Tibial artery (tissue), 4 donors: ENCODE measurements at regions not wholly inside any gene's neighbourhood (a gene's known extent, or its start where the extent isn't known, plus 50 kb on each side); places are given as distances from the start of the nearest gene placed in this dataset.
"Not testable (repeated sequence)": the region's sequence is repeated elsewhere in the genome, so short reads cannot be mapped to it uniquely, and the experiment has no call there.

Source experiments
- DNase-seq, 2 donors: peaks; one replicate each; pipeline ENCODE4 v3.0.0-alpha.2; 2019
- H3K27ac ChIP-seq, 2 donors: fragments of 200-600 bp; sonication (generic) in 1 of 2; 1 replicate in 1 of 2; 2 replicates in 1 of 2; pipeline ENCODE4 v1.5.1; 2018 to 2019; ENCODE audit warnings: mild to moderate bottlenecking in 1 of 2
- H3K27me3 ChIP-seq, 2 donors: fragments of 200-600 bp; sonication (generic) in 1 of 2; one replicate each; pipeline versions ENCODE4 v1.5.1 to v1.6.0; 2016 to 2019
- H3K36me3 ChIP-seq, 3 donors: fragments of 200-600 bp; sonication (generic) in 2 of 3; one replicate each; pipeline ENCODE4 v1.5.1; 2016 to 2019; ENCODE audit warnings: mild to moderate bottlenecking in 2 of 3
- H3K4me1 ChIP-seq, 4 donors: fragments of 200-600 bp; sonication (generic) in 2 of 4; 1 replicate in 3 of 4; 2 replicates in 1 of 4; pipeline ENCODE4 v1.5.1; 2016 to 2019
- H3K4me3 ChIP-seq, 2 donors: fragments of 200-600 bp; sonication (generic) in 1 of 2; 1 replicate in 1 of 2; 2 replicates in 1 of 2; pipeline ENCODE4 v1.5.1; 2018 to 2019; ENCODE audit warnings: mild to moderate bottlenecking in 2 of 2
- H3K9me3 ChIP-seq, 3 donors: fragments of 200-600 bp; sonication (generic) in 1 of 3; one replicate each; pipeline ENCODE4 v1.5.1; 2016 to 2019
- intact Hi-C: fragments of 100-400 bp; cut with DNase I; formaldehyde crosslinking; loops from one replicate; pipeline ENCODE4 v1.15.0; 2023; ENCODE audit warnings: low total_unique reads
- TF ChIP-seq, protein P1 (sequence below), 2 experiments: fragments of 200-600 bp in 1 of 2; fragments of 450-650 bp in 1 of 2; IDR thresholded peaks; one replicate each; pipeline ENCODE4 v1.5.1; 2017 to 2019; ENCODE audit warnings: antibody characterized with exemption in 2 of 2, mild to moderate bottlenecking in 1 of 2, moderate library complexity in 1 of 2

DNA sequence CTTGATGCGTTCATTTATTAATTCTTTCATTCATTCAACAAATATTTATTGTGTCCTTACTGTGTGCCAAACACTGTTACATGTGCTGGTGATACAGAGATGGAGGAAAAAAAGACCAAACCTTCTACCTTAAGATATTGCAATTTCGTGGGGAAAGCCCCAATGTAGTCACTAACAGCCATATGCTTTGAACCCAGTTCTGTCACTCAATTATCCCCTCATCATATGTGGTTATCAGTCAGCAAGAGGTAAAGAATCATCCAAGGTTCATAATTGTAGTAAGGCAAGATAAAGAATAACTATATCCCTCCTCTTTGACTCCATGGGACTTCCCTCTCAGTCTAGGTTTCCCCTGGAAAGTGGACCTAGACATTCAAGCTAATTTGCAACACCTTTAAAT, 1185.6 kb upstream of the CELF4 start:
- intact Hi-C loops: no loop called here
- Histone ChIP-seq H3K4me3 (no peak overlapping the region), H3K27ac (no peak overlapping the region), H3K36me3 (no peaks in the 10 kb centered on the region), H3K4me1 (no peaks in the 10 kb centered on the region), H3K27me3 (no peaks in the 10 kb centered on the region), H3K9me3 (no peaks in the 10 kb centered on the region)
- DNase-seq: no peak
- TF ChIP-seq, protein P1, sequence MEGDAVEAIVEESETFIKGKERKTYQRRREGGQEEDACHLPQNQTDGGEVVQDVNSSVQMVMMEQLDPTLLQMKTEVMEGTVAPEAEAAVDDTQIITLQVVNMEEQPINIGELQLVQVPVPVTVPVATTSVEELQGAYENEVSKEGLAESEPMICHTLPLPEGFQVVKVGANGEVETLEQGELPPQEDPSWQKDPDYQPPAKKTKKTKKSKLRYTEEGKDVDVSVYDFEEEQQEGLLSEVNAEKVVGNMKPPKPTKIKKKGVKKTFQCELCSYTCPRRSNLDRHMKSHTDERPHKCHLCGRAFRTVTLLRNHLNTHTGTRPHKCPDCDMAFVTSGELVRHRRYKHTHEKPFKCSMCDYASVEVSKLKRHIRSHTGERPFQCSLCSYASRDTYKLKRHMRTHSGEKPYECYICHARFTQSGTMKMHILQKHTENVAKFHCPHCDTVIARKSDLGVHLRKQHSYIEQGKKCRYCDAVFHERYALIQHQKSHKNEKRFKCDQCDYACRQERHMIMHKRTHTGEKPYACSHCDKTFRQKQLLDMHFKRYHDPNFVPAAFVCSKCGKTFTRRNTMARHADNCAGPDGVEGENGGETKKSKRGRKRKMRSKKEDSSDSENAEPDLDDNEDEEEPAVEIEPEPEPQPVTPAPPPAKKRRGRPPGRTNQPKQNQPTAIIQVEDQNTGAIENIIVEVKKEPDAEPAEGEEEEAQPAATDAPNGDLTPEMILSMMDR (IDR thresholded peaks at IDR 0.05): no peak

DNA sequence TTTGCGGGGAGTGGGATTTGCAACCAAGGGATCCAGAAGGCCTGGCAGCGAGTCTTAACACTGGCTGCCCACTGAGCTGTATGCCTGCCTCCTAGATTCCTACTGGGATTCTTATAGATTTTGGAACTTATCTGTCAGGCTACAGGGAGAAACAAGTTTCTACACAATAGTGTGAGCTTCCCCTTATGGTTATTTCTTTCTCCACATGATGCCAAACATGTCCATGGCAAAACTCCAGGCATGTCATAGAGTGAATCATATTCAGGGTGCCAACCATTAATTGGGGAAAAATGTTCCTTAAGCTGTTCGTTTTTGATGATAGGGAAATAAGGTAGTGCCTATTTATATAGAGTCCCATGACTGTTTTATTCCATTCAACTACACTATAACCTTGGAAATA, 1185.2 kb upstream of the CELF4 start:
- H3K27me3 ChIP-seq: no peaks in the 10 kb centered on the region
- no peaks in the 10 kb centered on the region for H3K36me3 ChIP-seq
- H3K4me3 ChIP-seq: no peak overlapping the region
- TF ChIP-seq, protein P1 (IDR thresholded peaks at IDR 0.05): no peak
- H3K9me3 ChIP-seq: no peaks in the 10 kb centered on the region
- intact Hi-C loops: no loop called here
- no peak overlapping the region for H3K27ac ChIP-seq
- DNase-seq: no peak
- no peaks in the 10 kb centered on the region for H3K4me1 ChIP-seq

DNA sequence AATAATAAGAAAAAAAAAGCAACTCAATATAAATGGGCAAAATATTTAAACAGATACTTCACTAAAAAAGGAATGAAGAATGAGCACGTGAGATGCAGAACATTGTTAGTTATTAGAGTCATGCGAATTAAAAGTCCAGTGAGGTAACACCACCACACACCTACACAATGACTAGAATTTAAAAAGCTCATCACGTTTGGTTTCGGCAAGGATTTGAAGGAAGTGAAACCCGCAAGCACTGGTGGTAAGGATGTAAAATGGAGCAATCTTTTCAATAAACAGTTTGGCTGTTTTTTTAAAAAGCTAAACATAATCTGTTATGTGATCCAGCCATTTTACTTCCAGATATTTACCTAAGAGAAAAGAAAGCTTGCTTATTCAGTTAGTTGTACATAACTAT, 1181.6 kb upstream of the CELF4 start:
- Histone ChIP-seq H3K36me3 (no peaks in the 10 kb centered on the region), H3K27ac (no peak overlapping the region), H3K27me3 (no peaks in the 10 kb centered on the region), H3K4me3 (no peak overlapping the region), H3K9me3 (no peaks in the 10 kb centered on the region), H3K4me1 (no peaks in the 10 kb centered on the region)
- no peak for DNase-seq
- intact Hi-C loops: no loop called here
- TF ChIP-seq, protein P1 (IDR thresholded peaks at IDR 0.05): no peak

DNA sequence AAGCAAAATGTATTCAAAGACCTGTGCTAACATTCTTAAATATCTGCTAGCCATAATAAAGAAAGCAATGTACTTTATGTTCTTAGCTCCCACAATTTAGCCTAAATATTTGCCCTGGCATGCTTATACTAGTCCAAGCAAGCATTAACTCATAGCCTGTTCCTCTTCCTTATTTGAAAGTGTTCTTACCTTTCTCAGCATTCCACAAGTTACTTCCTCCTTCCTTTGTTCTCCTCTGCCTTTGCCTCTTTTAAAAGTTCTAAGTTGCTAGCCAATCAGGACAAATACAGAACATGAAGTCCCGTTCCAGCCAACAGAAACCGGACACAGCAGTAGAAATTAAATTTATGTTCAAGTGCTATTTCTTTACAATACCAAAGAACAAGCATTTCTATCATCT, 1154.6 kb upstream of the CELF4 start:
- H3K9me3 ChIP-seq, H3K27me3 ChIP-seq, H3K36me3 ChIP-seq, intact Hi-C loops, DNase-seq, H3K4me3 ChIP-seq, H3K27ac ChIP-seq, H3K4me1 ChIP-seq: not testable (repeated sequence)

DNA sequence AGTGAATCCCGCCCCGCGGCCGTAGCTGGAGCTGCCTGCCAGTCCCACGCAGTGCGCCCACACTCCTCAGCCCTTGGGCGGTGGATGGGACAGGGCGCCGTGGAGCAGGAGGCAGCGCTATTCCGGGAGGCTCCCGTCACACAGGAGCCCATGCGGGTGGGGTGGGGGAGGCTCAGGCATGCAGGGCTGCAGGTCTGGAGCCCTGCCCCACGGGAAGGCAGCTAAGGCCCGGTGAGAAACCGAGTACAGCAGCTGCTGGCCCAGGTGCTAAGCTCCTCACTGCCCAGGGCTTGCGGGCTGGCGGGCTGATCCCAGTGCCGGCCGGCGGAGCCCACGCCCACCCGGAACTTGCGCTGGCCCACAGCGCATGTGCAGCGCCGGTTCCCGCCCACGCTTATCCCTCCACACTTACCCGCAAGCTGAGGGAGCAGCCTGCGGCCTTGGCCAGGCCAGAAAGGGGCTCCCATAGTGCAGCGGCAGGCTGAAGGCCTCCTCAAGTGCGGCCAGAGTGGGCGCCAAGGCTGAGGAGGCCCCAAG, 1152.8 kb upstream of the CELF4 start:
- no peak overlapping the region for H3K4me3 ChIP-seq
- intact Hi-C loops: no loop called here
- H3K27me3 ChIP-seq: no peaks in the 10 kb centered on the region
- H3K9me3 ChIP-seq: no peaks in the 10 kb centered on the region
- H3K36me3 ChIP-seq: no peaks in the 10 kb centered on the region
- no peaks in the 10 kb centered on the region for H3K4me1 ChIP-seq
- TF ChIP-seq, protein P1 (IDR thresholded peaks at IDR 0.05): no peak
- H3K27ac ChIP-seq: no peak overlapping the region
- DNase-seq: no peak

DNA sequence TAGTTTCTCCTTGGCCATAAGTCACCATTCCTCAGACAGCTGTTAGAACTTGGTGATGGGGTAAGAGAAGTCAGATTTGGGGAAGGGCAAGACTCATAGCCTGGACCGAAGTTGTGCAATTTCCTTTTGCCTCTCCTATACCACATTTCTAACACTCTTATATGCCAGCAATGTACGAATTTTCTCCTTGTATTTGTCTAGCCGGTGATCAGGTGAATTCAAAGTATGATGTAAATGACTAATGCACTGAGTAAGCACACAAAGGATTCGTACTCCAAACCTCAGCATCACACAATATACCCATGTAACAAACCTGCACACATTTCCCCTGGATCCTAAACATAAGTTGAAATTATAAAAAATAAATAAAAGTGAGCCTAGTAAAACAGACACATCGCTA, 1143.5 kb upstream of the CELF4 start:
- DNase-seq: no peak
- TF ChIP-seq, protein P1 (IDR thresholded peaks at IDR 0.05): no peak
- no peaks in the 10 kb centered on the region for H3K4me1 ChIP-seq
- H3K4me3 ChIP-seq: no peak overlapping the region
- intact Hi-C loops: no loop called here
- no peaks in the 10 kb centered on the region for H3K27me3 ChIP-seq
- H3K27ac ChIP-seq: no peak overlapping the region
- H3K36me3 ChIP-seq: no peaks in the 10 kb centered on the region
- H3K9me3 ChIP-seq: no peaks in the 10 kb centered on the region
